ENCODE measurements at regions not wholly inside any gene's neighbourhood (a gene's known extent, or its start where the extent isn't known, plus 50 kb on each side); places are given as distances from the start of the nearest gene placed in this dataset.

DNA sequence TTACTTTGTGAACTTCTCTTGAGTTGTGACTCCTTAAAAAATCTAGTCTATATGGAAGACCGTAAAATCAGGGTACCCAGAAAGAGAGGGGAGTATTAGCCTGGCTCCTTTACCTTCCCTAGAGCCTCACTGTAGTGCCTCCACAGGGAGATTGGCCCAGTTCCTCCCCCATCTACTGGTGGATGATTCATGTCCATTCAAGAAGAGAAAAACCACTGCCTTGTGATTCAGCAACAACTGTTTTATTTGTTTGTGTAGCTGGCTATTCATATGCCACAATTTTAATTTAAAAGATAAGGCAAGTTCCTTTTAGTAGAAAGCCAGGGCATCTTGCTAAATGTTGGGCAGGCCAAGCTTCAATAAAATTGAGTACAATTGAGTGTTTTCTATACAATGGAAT, 221.8 kb upstream of the KCNIP4 start:
- no peak for TF ChIP-seq CTCF (IDR thresholded peaks at IDR 0.05)
- H3K27ac Mint-ChIP-seq, result no peak overlapping the region
- no peaks in the 10 kb centered on the region for H3K27me3 Mint-ChIP-seq
- ATAC-seq (ENCODE audit: poor library complexity) (no peak), DNase-seq (no peak)
- ChIA-PET POLR2A (no interaction called here), CTCF (no interaction called here)
- no peaks in the 10 kb centered on the region for H3K36me3 Mint-ChIP-seq (ENCODE audit: low read depth)
- no peak overlapping the region for H3K4me3 Mint-ChIP-seq
- Histone ChIP-seq H3K9me3 (ENCODE audit: control insufficient read depth in 1 of 2, insufficient read depth in 1 of 2, low read length in 2 of 2) (peaks cover 0 to 4% of the 10 kb centered on the region in 2 experiments), H3K27me3 (ENCODE audit: control insufficient read depth in 1 of 2, insufficient read depth in 2 of 2, low read length in 2 of 2) (no peaks in the 10 kb centered on the region), H3K36me3 (ENCODE audit: insufficient read depth, low read length) (no peaks in the 10 kb centered on the region), H3K27ac (ENCODE audit: low read depth in 1 of 2, low read length in 2 of 2) (no peak overlapping the region), H3K4me3 (ENCODE audit: low read length) (no peak overlapping the region), H3K4me1 (ENCODE audit: insufficient read depth, low read length) (no peaks in the 10 kb centered on the region)
- peaks cover 8% of the 10 kb centered on the region for H3K9me3 Mint-ChIP-seq
- intact Hi-C loops (cut with DNase I, micrococcal nuclease), result no loop called here
- no peaks in the 10 kb centered on the region for H3K4me1 Mint-ChIP-seq (ENCODE audit: low read depth)

DNA sequence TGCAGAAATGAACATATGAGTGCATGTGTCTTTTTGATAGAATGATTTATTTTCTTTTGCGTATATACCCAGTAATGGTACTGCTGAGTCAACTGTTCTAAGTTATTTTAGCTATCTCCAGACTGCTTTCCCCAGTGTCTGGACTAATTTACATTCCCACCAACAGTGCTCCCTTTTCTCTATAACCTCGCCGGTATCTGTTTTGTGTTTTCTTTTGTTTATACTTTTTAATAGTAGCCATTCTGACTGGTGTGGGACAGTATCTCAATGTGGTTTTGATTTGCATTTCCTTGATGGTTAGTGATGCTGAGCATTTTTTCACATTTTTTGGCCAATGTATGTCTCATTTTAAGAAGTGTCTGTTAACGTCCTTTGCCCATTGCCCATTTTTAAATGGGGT, 218.6 kb upstream of the KCNIP4 start:
- TF ChIP-seq CTCF (IDR thresholded peaks at IDR 0.05), result no peak
- no peaks in the 10 kb centered on the region for H3K27me3 Mint-ChIP-seq
- ChIA-PET CTCF (no interaction called here), POLR2A (no interaction called here)
- H3K36me3 ChIP-seq (ENCODE audit: insufficient read depth, low read length), result no peaks in the 10 kb centered on the region
- no peak for DNase-seq
- H3K4me3 ChIP-seq (ENCODE audit: low read length), result no peak overlapping the region
- intact Hi-C loops (cut with DNase I, micrococcal nuclease), result no loop called here
- no peaks in the 10 kb centered on the region for H3K27me3 ChIP-seq (ENCODE audit: control insufficient read depth in 1 of 2, insufficient read depth in 2 of 2, low read length in 2 of 2)
- no peak for ATAC-seq (ENCODE audit: poor library complexity)
- no peaks in the 10 kb centered on the region for H3K36me3 Mint-ChIP-seq (ENCODE audit: low read depth)
- H3K4me1 ChIP-seq (ENCODE audit: insufficient read depth, low read length), result no peaks in the 10 kb centered on the region
- no peak overlapping the region for H3K27ac Mint-ChIP-seq
- no peaks in the 10 kb centered on the region for H3K4me1 Mint-ChIP-seq (ENCODE audit: low read depth)
- H3K4me3 Mint-ChIP-seq, result no peak overlapping the region
- H3K9me3 ChIP-seq (ENCODE audit: control insufficient read depth in 1 of 2, insufficient read depth in 1 of 2, low read length in 2 of 2), result peaks cover 0 to 4% of the 10 kb centered on the region in 2 experiments
- H3K9me3 Mint-ChIP-seq, result peaks cover 5% of the 10 kb centered on the region
- H3K27ac ChIP-seq (ENCODE audit: low read depth in 1 of 2, low read length in 2 of 2), result no peak overlapping the region

DNA sequence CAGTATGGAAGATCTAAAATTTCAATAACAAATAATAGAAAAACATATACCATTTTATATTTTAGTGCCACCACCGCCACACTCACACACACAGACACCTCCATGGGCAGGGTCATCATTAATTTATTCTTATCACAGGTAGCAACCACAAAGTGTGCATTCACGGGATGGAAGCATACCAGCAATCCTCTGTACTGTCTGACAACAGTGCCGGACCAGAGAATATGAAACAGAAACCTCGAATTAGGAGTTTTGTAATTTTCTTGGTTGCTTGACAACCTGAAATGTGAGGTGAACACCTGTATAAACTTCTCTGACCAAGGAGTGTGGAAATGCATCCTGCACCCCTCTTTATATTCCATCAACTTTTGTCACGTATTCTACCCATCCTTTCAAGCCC, 213.9 kb upstream of the KCNIP4 start:
- no peak for TF ChIP-seq CTCF (IDR thresholded peaks at IDR 0.05)
- H3K27ac ChIP-seq (ENCODE audit: low read depth in 1 of 2, low read length in 2 of 2), result no peak overlapping the region
- no peaks in the 10 kb centered on the region for H3K27me3 ChIP-seq (ENCODE audit: control insufficient read depth in 1 of 2, insufficient read depth in 2 of 2, low read length in 2 of 2)
- Mint-ChIP-seq H3K9me3 (peaks cover 9% of the 10 kb centered on the region), H3K36me3 (ENCODE audit: low read depth) (no peaks in the 10 kb centered on the region), H3K4me1 (ENCODE audit: low read depth) (no peaks in the 10 kb centered on the region), H3K4me3 (no peak overlapping the region), H3K27ac (no peak overlapping the region), H3K27me3 (no peaks in the 10 kb centered on the region)
- no peaks in the 10 kb centered on the region for H3K36me3 ChIP-seq (ENCODE audit: insufficient read depth, low read length)
- CTCF ChIA-PET, result no interaction called here
- intact Hi-C loops (cut with DNase I, micrococcal nuclease), result no loop called here
- H3K4me3 ChIP-seq (ENCODE audit: low read length), result no peak overlapping the region
- H3K9me3 ChIP-seq (ENCODE audit: control insufficient read depth in 1 of 2, insufficient read depth in 1 of 2, low read length in 2 of 2), result peaks cover 0 to 4% of the 10 kb centered on the region in 2 experiments
- POLR2A ChIA-PET, result no interaction called here
- H3K4me1 ChIP-seq (ENCODE audit: insufficient read depth, low read length), result no peaks in the 10 kb centered on the region
- ATAC-seq (ENCODE audit: poor library complexity) (no peak), DNase-seq (no peak)

Data from CD4-positive, alpha-beta T cell (primary cell).